Panc1 (cell line): ENCODE measurements at regions not wholly inside any gene's neighbourhood (a gene's known extent, or its start where the extent isn't known, plus 50 kb on each side); places are given as distances from the start of the nearest gene placed in this dataset.

Source experiments
- CTCF ChIP-seq: fragments of 450-650 bp; IDR thresholded peaks from 2 replicates; pipeline ENCODE4 v1.5.1; 2017; ENCODE audit warnings: mild to moderate bottlenecking
- POLR2AphosphoS5 ChIP-seq: IDR thresholded peaks from 2 replicates; pipeline ENCODE4 v1.6.1; 2012; ENCODE audit warnings: mild to moderate bottlenecking, low read depth, low read length, moderate library complexity

- TF ChIP-seq CTCF (no peak), POLR2AphosphoS5 (no peak)
Measured at GRCh38 chr16:65349626-65350025, 227.8 kb upstream of the CDH11 start.
